Activated CD4-positive, CD25-positive, alpha-beta regulatory T cell (primary cell): ENCODE measurements at regions not wholly inside any gene's neighbourhood (a gene's known extent, or its start where the extent isn't known, plus 50 kb on each side); places are given as distances from the start of the nearest gene placed in this dataset.
"Not testable (repeated sequence)": the region's sequence is repeated elsewhere in the genome, so short reads cannot be mapped to it uniquely, and the experiment has no call there.

ENCODE experiments used
- DNase-seq, 4 experiments: peaks; one replicate each; lab custom pipeline; 2025; lab: John Stamatoyannopoulos, UW

DNA sequence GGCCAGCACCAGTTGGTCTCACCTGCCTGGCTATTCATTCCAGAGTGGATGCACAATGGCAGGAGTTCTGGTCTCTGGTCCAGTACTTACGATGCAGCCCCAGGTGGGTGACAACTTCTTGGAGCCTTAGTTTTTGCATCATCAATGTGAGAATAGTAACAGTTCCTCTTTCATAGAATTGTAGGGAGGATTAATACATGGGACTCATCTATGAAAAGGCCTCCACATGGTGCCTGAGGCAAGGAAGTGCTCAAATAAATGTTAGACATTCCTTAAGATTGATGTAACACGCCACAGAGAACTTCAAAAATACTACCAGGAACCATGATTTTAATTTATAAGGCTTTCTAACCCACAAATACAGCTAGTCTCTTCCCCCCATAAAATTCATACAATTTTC is 120.1 kb upstream of the CHST15 start:
- DNase-seq, result no peak

DNA sequence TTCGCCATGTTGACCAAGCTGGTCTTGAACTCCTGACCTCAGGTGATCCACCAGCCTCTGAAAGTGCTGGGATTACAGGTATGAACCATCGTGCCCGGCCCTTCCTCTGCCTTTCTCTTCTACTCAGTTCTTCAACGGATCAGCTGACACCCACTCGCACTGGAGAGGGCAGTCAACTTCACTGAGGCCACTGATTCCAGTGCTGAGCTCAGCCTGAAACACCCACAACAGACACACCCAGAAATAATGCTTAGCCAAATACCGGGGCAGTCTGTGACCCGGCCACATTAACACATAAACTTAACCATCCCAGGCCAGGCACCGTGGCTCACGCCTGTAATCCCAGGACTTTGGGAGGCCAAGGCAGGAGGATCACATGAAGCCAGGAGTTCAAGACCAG is 119.3 kb upstream of the CHST15 start:
- no peak for DNase-seq

GRCh38 chr10:124211921-124212320 is 118.5 kb upstream of the CHST15 start:
- DNase-seq, result no peak

GRCh38 chr10:124210263-124210662 is 116.9 kb upstream of the CHST15 start:
- DNase-seq, result no peak

GRCh38 chr10:124207391-124207790 is 114.0 kb upstream of the CHST15 start:
- DNase-seq, result no peak

DNA sequence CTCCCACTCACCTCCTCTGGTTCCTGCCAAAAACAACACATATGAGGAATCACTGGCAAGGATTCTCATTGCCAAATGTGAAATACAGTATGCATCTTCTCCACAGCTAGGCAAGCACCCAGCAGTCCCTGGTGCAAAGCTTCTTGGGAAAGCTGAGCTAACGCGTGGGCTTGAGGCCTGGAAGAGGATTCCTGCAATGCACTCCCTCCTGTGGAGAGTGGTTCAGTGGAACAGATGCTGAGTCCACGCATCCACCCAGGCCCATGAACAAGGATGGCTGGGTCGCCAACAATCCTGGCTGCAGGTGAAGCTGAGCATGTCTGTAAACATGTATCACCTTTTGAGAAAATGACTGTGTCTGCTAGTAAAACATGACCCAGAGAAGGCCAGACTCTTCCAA is 113.2 kb upstream of the CHST15 start:
- no peak for DNase-seq

- no peak for DNase-seq
Observed at GRCh38 chr10:124205432-124205831, 112.0 kb upstream of the CHST15 start.

- DNase-seq, result no peak
Observed at GRCh38 chr10:124204726-124205125, 111.3 kb upstream of the CHST15 start.

DNA sequence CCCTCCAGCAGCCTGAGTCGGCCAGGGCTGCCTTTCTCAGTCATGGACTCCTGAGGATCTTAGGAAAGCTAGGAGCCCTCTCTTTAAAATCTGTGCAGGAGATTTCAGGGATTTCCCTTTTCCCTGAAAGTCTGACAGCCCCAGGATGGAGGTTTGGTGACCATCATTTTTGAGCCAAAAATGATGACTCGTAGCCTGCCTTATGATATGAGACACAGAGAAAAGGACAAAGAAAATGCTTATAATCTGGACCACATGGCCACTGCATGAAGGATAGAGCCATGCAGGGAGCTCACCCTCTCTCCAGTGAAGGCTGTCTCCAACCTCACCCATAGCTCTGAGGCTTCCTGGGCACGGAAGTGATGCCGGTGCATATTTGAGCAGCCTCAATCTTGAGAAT is 106.6 kb upstream of the CHST15 start:
- no peak for DNase-seq

- no peak for DNase-seq
Observed at GRCh38 chr10:124198871-124199270, 105.5 kb upstream of the CHST15 start.

- no peak for DNase-seq
Observed at GRCh38 chr10:124198125-124198501, 104.7 kb upstream of the CHST15 start.

DNA sequence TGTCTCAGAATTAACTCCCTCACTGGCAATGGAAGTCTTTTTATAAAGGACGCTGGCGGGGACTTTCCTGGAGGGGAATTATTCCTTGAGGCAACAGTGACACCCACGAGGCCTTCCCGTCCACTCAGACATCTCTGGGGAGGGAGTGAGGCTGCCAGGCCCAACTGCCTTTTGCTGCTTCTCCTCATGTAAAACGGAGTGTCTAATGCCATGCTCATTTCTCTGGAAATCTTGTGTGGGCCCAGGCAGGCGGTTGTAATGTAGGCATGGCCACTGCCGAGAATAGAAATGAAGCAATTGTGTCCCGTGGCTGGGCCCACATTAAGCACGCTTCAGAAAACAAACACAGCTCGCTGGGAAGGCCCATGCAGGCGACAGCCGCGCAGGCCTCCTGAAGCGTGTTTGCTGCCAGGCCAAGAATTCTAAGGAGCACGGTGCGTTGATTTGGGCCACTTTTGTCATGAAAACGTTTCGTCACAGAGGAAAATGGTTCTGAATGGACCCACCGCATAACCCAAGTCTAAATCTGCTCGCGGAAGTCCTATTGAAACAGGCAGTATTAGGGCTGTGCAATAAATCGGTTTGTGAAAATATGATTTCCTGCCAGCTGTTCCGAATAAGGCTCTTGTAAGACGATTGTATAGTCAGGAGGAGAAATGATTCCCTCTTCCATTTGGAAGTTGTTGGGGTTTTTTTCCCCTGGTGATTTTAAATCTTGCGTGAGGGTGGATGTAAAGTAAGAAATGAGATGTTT is 104.2 kb upstream of the CHST15 start:
- DNase-seq, result no peak

DNA sequence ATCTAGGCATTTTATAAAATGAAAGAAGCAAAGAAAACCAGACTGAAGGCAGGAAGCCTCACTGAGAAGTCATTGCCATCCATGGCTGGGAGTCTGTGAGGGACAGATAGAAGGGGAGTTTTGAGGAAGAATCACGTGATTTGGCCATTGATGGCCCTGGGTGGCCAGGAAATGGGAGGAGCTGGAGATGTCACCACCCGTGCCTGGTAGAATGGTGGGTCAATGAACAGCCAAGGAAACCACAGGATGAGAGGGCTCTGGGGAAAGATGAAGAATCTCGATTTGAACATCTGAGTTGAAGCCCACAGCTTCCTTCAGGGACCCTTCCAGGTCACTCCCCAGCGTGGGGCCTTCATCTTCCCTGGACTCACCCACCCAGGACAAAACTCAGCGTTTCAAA is 103.3 kb upstream of the CHST15 start:
- no peak for DNase-seq

DNA sequence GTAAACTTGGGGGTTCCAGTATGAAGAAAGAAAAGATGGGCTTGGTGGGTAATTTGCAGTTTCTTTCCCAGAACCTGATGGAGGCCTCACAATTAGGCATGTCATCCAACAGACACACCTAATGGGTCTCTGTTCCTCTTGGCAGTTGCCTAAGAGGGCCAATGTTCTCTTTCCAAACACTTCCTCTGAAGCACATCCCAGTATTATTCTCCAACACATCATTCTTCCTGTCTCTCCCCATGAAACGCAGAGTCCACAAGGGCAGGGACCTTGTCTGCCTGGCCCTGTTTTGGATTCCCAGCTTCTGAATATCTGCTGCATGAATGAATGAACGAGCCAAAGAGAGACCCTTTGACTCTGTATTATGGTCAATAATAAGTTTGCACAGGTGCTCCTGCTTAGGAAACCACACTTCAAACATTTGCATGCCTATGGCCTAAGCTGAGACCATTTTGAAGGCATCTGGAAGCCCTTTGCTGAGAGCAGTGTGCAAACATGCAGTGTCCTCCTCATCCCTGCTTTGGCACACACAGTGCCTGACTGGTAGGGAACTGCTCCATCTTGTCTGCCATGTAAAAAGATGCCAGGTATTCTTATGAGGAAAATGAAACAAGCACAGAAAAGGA is 100.9 kb upstream of the CHST15 start:
- no peak for DNase-seq

GRCh38 chr10:124193309-124193696 is 99.9 kb upstream of the CHST15 start:
- DNase-seq, result no peak

GRCh38 chr10:124192664-124193308 is 99.4 kb upstream of the CHST15 start:
- DNase-seq, result not testable (repeated sequence)

DNA sequence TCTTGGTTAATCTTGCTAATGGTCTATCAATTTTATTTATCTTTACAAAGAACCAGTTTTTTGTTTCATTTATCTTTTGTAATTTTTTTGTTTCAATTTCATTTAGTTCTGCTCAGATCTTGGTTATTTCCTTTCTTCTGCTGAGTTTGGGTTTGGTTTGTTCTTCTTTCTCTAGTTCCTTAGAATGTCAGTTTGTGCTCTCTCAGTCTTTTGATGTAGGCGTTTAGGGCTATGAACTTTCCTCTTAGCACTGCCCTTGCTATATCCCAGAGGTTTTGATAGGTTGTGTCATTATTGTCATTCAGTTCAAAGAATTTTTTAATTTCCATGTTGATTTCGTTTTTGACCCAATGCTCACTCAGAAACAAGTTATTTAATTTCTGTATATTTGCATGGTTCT is 97.1 kb upstream of the CHST15 start:
- not testable (repeated sequence) for DNase-seq

GRCh38 chr10:124186956-124187355 is 93.6 kb upstream of the CHST15 start:
- DNase-seq, result no peak

DNA sequence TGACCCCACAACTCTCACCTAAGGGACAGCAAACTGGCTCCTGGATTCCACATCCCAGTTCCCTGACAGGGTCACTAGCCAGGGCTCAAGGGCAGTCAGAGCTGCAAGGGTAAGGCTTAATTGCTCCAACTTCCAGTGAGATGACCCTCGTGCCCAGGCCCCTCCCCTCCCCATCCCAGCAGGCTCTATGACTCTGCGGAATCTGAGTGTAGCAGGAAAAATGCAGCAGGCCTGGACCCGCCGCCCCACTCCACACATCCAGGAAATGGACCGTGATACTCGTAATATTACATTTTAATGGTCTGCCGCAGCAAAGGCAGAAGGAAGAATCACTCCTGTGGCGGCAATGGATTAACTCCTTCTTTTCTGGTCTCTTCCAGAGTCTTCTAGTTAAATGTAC is 91.7 kb upstream of the CHST15 start:
- DNase-seq, result no peak

GRCh38 chr10:124184208-124184830 is 90.9 kb upstream of the CHST15 start:
- DNase-seq, result no peak

GRCh38 chr10:124183617-124184016 is 90.2 kb upstream of the CHST15 start:
- DNase-seq, result no peak

DNA sequence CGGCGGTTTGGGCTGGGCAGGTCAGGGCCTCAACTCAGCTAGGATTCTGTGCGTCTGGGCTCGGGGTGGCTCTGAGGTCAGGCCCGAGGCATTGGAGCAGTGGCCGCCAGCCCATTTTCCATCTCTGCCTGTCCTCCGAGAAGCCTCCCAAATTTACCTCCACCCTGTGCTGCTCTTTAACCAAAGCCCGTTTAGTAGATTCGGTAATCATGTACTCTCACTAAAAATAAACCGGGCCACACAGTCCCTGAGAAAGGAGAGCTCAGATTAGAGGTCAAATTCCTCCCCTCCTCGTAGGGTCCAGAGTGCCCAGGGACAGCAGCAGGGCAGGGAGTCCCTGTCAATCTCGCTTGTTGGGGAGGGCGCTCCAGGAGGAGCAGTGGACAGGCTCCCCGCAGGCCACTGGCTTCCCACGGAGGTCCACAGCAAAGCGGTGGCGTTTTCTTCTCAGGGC is 88.7 kb upstream of the CHST15 start:
- DNase-seq, result no peak

GRCh38 chr10:124181656-124182055 is 88.3 kb upstream of the CHST15 start:
- DNase-seq, result no peak
